ENCODE measurements at regions not wholly inside any gene's neighbourhood (a gene's known extent, or its start where the extent isn't known, plus 50 kb on each side); places are given as distances from the start of the nearest gene placed in this dataset.

DNA sequence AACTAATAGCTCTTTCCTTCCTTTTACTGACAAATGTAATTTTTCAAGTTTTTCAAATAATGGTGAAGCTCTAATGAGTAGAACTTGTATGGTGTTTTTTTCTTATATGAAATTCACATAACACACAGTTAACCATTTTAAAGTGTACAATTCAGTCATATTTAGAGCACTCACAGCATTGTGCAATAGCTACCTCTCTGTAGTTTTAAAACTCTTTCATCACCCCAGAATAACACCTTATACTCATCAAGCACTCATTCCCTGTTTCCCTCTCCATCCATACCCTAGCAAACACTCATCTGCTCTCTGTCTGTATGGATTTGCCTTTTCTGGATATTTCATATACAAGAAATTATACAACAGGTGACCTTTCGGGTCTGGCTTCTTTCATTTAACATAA is 207.9 kb upstream of the SLC38A2 start:
- no peaks in the 10 kb centered on the region for H3K27me3 ChIP-seq (replicated peaks)
- in situ Hi-C loops (cut with HindIII; ENCODE audit: low pct_ligation_motif_present, low sequenced_read_pairs) = no loop called here
- H3K27ac ChIP-seq = no peak overlapping the region
- no peak for DNase-seq
- no peak for TF ChIP-seq CTCF (IDR thresholded peaks at IDR 0.05; ENCODE audit: low read depth, low read length, missing control alignments)
- H3K4me3 ChIP-seq (ENCODE audit: low read depth, low read length) = no peak overlapping the region
- no peaks in the 10 kb centered on the region for H3K36me3 ChIP-seq (replicated peaks)

- DNase-seq = no peak
- no peaks in the 10 kb centered on the region for H3K36me3 ChIP-seq (replicated peaks)
- H3K27ac ChIP-seq = no peak overlapping the region
- in situ Hi-C loops (cut with HindIII; ENCODE audit: low pct_ligation_motif_present, low sequenced_read_pairs) = no loop called here
- H3K27me3 ChIP-seq (replicated peaks) = no peaks in the 10 kb centered on the region
- TF ChIP-seq CTCF (IDR thresholded peaks at IDR 0.05; ENCODE audit: low read depth, low read length, missing control alignments) = no peak
- no peak overlapping the region for H3K4me3 ChIP-seq (ENCODE audit: low read depth, low read length)
These were observed 206.9 kb upstream of the SLC38A2 start for GRCh38 chr12:46579474-46579873.

DNA sequence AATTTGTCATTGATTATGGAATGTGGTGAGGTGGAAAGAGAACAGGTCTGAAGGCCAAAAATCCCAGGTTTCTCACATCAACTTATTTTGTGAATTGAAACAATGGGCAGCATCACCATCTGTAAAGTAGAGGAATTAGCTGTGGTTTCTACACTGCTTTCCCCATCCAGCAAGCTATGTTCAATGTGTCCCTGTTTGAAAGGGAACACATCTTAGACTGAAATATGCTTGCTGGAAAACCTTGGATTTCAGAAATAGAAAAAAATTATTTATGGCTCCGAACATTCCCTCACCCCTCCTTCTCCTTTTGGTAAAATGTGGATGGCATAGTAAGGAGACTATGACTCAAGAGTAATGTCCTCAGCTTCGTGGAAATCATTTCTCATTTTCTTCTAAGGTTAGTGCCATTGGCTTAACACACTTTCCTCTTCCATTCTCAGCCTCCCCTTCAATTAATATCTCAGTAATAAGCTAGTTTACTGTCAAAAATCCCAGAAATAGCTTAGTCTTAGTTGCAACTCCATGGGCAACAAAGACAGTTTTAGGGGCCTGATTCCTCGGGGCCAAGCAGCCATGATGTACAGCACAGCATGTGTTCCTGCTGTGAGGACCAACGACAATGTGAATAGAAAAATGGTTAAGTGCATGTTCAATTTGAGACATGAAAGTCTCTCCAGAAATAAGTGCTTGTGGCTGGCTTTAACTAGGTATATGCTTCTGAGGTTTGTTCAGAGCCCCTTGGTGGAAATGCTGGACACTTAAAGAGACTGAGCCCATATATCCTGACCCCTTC is 205.8 kb upstream of the SLC38A2 start:
- H3K27me3 ChIP-seq (replicated peaks) = no peaks in the 10 kb centered on the region
- DNase-seq = no peak
- in situ Hi-C loops (cut with HindIII; ENCODE audit: low pct_ligation_motif_present, low sequenced_read_pairs) = no loop called here

GRCh38 chr12:46577063-46577776 is 204.6 kb upstream of the SLC38A2 start:
- H3K27ac ChIP-seq = no peak overlapping the region
- TF ChIP-seq CTCF (IDR thresholded peaks at IDR 0.05; ENCODE audit: low read depth, low read length, missing control alignments) = no peak
- in situ Hi-C loops (cut with HindIII; ENCODE audit: low pct_ligation_motif_present, low sequenced_read_pairs) = no loop called here
- no peaks in the 10 kb centered on the region for H3K36me3 ChIP-seq (replicated peaks)
- H3K4me3 ChIP-seq (ENCODE audit: low read depth, low read length) = no peak overlapping the region
- DNase-seq = no peak
- H3K27me3 ChIP-seq (replicated peaks) = no peaks in the 10 kb centered on the region

More for the DNA sequence above, 205.8 kb upstream of the SLC38A2 start:
- H3K27ac ChIP-seq = no peak overlapping the region
- no peak for TF ChIP-seq CTCF (IDR thresholded peaks at IDR 0.05; ENCODE audit: low read depth, low read length, missing control alignments)
- H3K36me3 ChIP-seq (replicated peaks) = no peaks in the 10 kb centered on the region
- H3K4me3 ChIP-seq (ENCODE audit: low read depth, low read length) = no peak overlapping the region

DNA sequence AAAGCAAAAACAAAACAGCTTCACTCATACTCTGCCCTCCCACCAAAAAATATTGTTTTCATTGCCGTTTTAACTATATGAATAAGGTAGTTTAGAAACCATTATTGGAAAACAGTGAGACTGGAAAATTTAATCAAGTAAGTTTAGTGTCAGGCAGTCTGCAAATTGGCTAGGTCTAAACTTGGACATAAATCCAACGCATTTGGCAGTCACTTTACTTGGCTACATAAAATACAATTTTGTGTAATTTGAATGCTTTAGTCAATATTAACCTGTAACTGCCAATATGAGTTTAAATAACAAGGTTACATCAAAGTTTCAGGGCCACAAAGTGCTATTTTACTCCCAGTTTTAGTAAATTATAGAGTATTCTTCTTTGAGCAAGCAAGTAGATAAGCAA is 202.3 kb upstream of the SLC38A2 start:
- in situ Hi-C loops (cut with HindIII; ENCODE audit: low pct_ligation_motif_present, low sequenced_read_pairs) = no loop called here
- H3K4me3 ChIP-seq (ENCODE audit: low read depth, low read length) = no peak overlapping the region
- no peak for TF ChIP-seq CTCF (IDR thresholded peaks at IDR 0.05; ENCODE audit: low read depth, low read length, missing control alignments)
- H3K36me3 ChIP-seq (replicated peaks) = no peaks in the 10 kb centered on the region
- no peak for DNase-seq
- H3K27ac ChIP-seq = no peak overlapping the region
- H3K27me3 ChIP-seq (replicated peaks) = no peaks in the 10 kb centered on the region

All from brain microvascular endothelial cell (primary cell).